ENCODE measurements at regions not wholly inside any gene's neighbourhood (a gene's known extent, or its start where the extent isn't known, plus 50 kb on each side); places are given as distances from the start of the nearest gene placed in this dataset.

GRCh38 chr10:3412071-3412582 is 239.5 kb upstream of the PITRM1 start:
- CTCF ChIA-PET = no interaction called here
- TF ChIP-seq GATA2 (IDR thresholded peaks at IDR 0.05; ENCODE audit: insufficient read depth, insufficient read length, low read depth, low read length) (no peak), EZH2 (IDR thresholded peaks at IDR 0.05; ENCODE audit: borderline replicate concordance, low read depth, low read length, severe bottlenecking) (no peak), MYC (IDR thresholded peaks at IDR 0.05; ENCODE audit: low read depth, low read length) (no peak), MAX (IDR thresholded peaks at IDR 0.05; ENCODE audit: insufficient read depth, insufficient read length) (no peak), FOS (IDR thresholded peaks at IDR 0.05; ENCODE audit: borderline replicate concordance, insufficient read depth, low read length) (no peak), JUN (IDR thresholded peaks at IDR 0.05; ENCODE audit: borderline replicate concordance, insufficient read depth, insufficient read length, low read depth) (no peak), POLR2A (IDR thresholded peaks at IDR 0.05; ENCODE audit: low read depth, low read length) (no peak), CTCF (IDR thresholded peaks at IDR 0.05; ENCODE audit: extremely low read depth in 1 of 2, insufficient read depth in 1 of 2, low read depth in 1 of 2, low read length in 2 of 2) (no peak), POLR2AphosphoS5 (IDR thresholded peaks at IDR 0.05; ENCODE audit: insufficient read depth, low read depth, low read length) (no peak)
- POLR2A ChIA-PET = no interaction called here
- BruUV-seq (replicated peaks) = no TSS peak
- Histone ChIP-seq H3K9me3 (replicated peaks; ENCODE audit: control insufficient read depth, insufficient read depth, low read length) (no peaks in the 10 kb centered on the region), H3K36me3 (ENCODE audit: control insufficient read depth in 2 of 2, extremely low read depth in 1 of 2, insufficient read depth in 2 of 2, low read length in 2 of 2) (no peaks in the 10 kb centered on the region), H3K9me1 (replicated peaks; ENCODE audit: control insufficient read depth, extremely low read depth, insufficient read depth, low read length) (no peaks in the 10 kb centered on the region), H3K4me2 (ENCODE audit: insufficient read depth, low read length) (no peak overlapping the region), H3K9ac (replicated peaks; ENCODE audit: extremely low read depth, insufficient read depth, low read length) (no peak overlapping the region), H4K20me1 (replicated peaks; ENCODE audit: control insufficient read depth, extremely low read depth, insufficient read depth, low read length) (no peaks in the 10 kb centered on the region), H3K27me3 (ENCODE audit: control insufficient read depth in 2 of 2, insufficient read depth in 2 of 2, low read length in 2 of 2) (peaks cover 0 to 2% of the 10 kb centered on the region in 2 experiments), H3K4me3 (replicated peaks in 1 of 3; ENCODE audit: insufficient read depth in 1 of 3, low read depth in 1 of 3, low read length in 3 of 3) (no peak overlapping the region), H3K27ac (ENCODE audit: insufficient read depth, low read depth, low read length) (no peak overlapping the region), H3K4me1 (ENCODE audit: control insufficient read depth, extremely low read depth, insufficient read depth, low read length) (peaks cover 2% of the 10 kb centered on the region), H3K79me2 (ENCODE audit: control insufficient read depth, insufficient read depth, low read length) (no peaks in the 10 kb centered on the region), H2AFZ (ENCODE audit: low read depth, low read length) (no peak overlapping the region)
- DNase-seq (ENCODE audit: low read depth, low spot score) (no peak), FAIRE-seq (no peak)
- dilution Hi-C loops (cut with MboI; ENCODE audit: extremely low pct_ligation_motif_present, low sequenced_read_pairs) (no loop called here), intact Hi-C loops (cut with micrococcal nuclease) (no loop called here)
